GF-D8 (cell line): ENCODE measurements at regions not wholly inside any gene's neighbourhood (a gene's known extent, or its start where the extent isn't known, plus 50 kb on each side); places are given as distances from the start of the nearest gene placed in this dataset.

ENCODE experiments used
- DNase-seq: peaks from one replicate; lab custom pipeline; 2025; lab: John Stamatoyannopoulos, UW

- no peak for DNase-seq
These were observed 233.1 kb upstream of the IRX1 start for GRCh38 chr5:3362606-3362910.

- DNase-seq = no peak
These were observed 233.6 kb upstream of the IRX1 start for GRCh38 chr5:3361811-3362605.

GRCh38 chr5:3359642-3360041 is 236.0 kb upstream of the IRX1 start:
- DNase-seq = no peak

- DNase-seq = no peak
These were observed 238.3 kb upstream of the IRX1 start for GRCh38 chr5:3357291-3357690.

GRCh38 chr5:3356016-3356415 is 239.6 kb upstream of the IRX1 start:
- no peak for DNase-seq

- DNase-seq = no peak
These were observed 240.5 kb upstream of the IRX1 start for GRCh38 chr5:3355126-3355525.

- DNase-seq = no peak
These were observed 241.0 kb upstream of the IRX1 start for GRCh38 chr5:3354606-3355005.

GRCh38 chr5:3353561-3353960 is 242.1 kb upstream of the IRX1 start:
- no peak for DNase-seq

- no peak for DNase-seq
These were observed 242.9 kb upstream of the IRX1 start for GRCh38 chr5:3352711-3353110.

GRCh38 chr5:3351581-3352442 is 243.8 kb upstream of the IRX1 start:
- DNase-seq = no peak

GRCh38 chr5:3350781-3351180 is 244.9 kb upstream of the IRX1 start:
- no peak for DNase-seq

GRCh38 chr5:3349704-3350565 is 245.7 kb upstream of the IRX1 start:
- no peak for DNase-seq

- no peak for DNase-seq
These were observed 246.8 kb upstream of the IRX1 start for GRCh38 chr5:3348576-3349535.

- no peak for DNase-seq
These were observed 247.9 kb upstream of the IRX1 start for GRCh38 chr5:3347741-3348140.

- DNase-seq = no peak
These were observed 249.4 kb upstream of the IRX1 start for GRCh38 chr5:3346111-3346820.

GRCh38 chr5:3345195-3345594 is 250.4 kb upstream of the IRX1 start:
- no peak for DNase-seq

- no peak for DNase-seq
These were observed 251.0 kb upstream of the IRX1 start for GRCh38 chr5:3344671-3345070.

GRCh38 chr5:3343911-3344310 is 251.7 kb upstream of the IRX1 start:
- no peak for DNase-seq

- no peak for DNase-seq
These were observed 252.4 kb upstream of the IRX1 start for GRCh38 chr5:3343211-3343610.

- DNase-seq = no peak
These were observed 253.1 kb upstream of the IRX1 start for GRCh38 chr5:3342271-3343100.
